GM21529 (cell line): ENCODE measurements at regions not wholly inside any gene's neighbourhood (a gene's known extent, or its start where the extent isn't known, plus 50 kb on each side); places are given as distances from the start of the nearest gene placed in this dataset.
"Not testable (repeated sequence)": the region's sequence is repeated elsewhere in the genome, so short reads cannot be mapped to it uniquely, and the experiment has no call there.

Experiments
- ATAC-seq: cut with Tn5 transposase; IDR thresholded peaks from one replicate; pipeline ENCODE4 v1.9.1; 2021; ENCODE audit not compliant: unreplicated experiment

GRCh38 chrX:124181515-124181914 lies 150.9 kb upstream of the TEX13D start:
- not testable (repeated sequence) for ATAC-seq

GRCh38 chrX:124190440-124190839 lies 142.0 kb upstream of the TEX13D start:
- ATAC-seq: no peak

- ATAC-seq: no peak
Measured at GRCh38 chrX:124194199-124194598, 138.3 kb upstream of the TEX13D start.

- no peak for ATAC-seq
Measured at GRCh38 chrX:124194901-124195300, 137.6 kb upstream of the TEX13D start.

- no peak for ATAC-seq
Measured at GRCh38 chrX:124203311-124203710, 129.1 kb upstream of the TEX13D start.

- ATAC-seq: no peak
Measured at GRCh38 chrX:124208660-124209059, 123.8 kb upstream of the TEX13D start.

- no peak for ATAC-seq
Measured at GRCh38 chrX:124209792-124210576, 122.5 kb upstream of the TEX13D start.

- peak; percentile 83 for ATAC-seq
Measured at GRCh38 chrX:124211312-124211942, 121.0 kb upstream of the TEX13D start.

GRCh38 chrX:124212622-124213021 lies 119.8 kb upstream of the TEX13D start:
- no peak for ATAC-seq

GRCh38 chrX:124215786-124216185 lies 116.7 kb upstream of the TEX13D start:
- ATAC-seq: no peak

- no peak for ATAC-seq
Measured at GRCh38 chrX:124216396-124217115, 115.9 kb upstream of the TEX13D start.

- ATAC-seq: peak; percentile 74
Measured at GRCh38 chrX:124217304-124218251, 114.9 kb upstream of the TEX13D start.

GRCh38 chrX:124223524-124223923 lies 108.9 kb upstream of the TEX13D start:
- ATAC-seq: no peak

GRCh38 chrX:124224528-124224927 lies 107.9 kb upstream of the TEX13D start:
- ATAC-seq: no peak

GRCh38 chrX:124226129-124226528 lies 106.3 kb upstream of the TEX13D start:
- no peak for ATAC-seq

GRCh38 chrX:124228849-124229248 lies 103.6 kb upstream of the TEX13D start:
- no peak for ATAC-seq

GRCh38 chrX:124229374-124229773 lies 103.1 kb upstream of the TEX13D start:
- ATAC-seq: no peak

- ATAC-seq: no peak
Measured at GRCh38 chrX:124230655-124231450, 101.6 kb upstream of the TEX13D start.

- ATAC-seq: no peak
Measured at GRCh38 chrX:124231451-124231759, 101.1 kb upstream of the TEX13D start.

- peak; percentile 77 for ATAC-seq
Measured at GRCh38 chrX:124232523-124233201, 99.8 kb upstream of the TEX13D start.
